Common myeloid progenitor, CD34-positive (primary cell): ENCODE measurements at regions not wholly inside any gene's neighbourhood (a gene's known extent, or its start where the extent isn't known, plus 50 kb on each side); places are given as distances from the start of the nearest gene placed in this dataset.
A peak's percentile ranks its signal among the peaks of the same experiment; 100 is the strongest.

Experiments used
- CTCF ChIA-PET: fragments of 350-600 bp; sonication (Branson Sonifier 250); formaldehyde crosslinking; loops from one replicate; lab custom pipeline; 2021; ENCODE audit warnings: antibody characterized with exemption; lab: Charles Lee
- POLR2A ChIA-PET: fragments of 350-600 bp; sonication (Branson Sonifier 250); formaldehyde crosslinking; loops from one replicate; lab custom pipeline; 2021; ENCODE audit warnings: antibody characterized with exemption; lab: Charles Lee
- DNase-seq, 3 donors: peaks; one replicate each; pipeline versions ENCODE4 v3.0.0 to v3.0.0-alpha.2; 2013
- H3K27ac ChIP-seq, 2 experiments: 1 replicate in 1 of 2; 2 replicates in 1 of 2; pipeline ENCODE4 v1.7.0; 2013; ENCODE audit warnings: inconsistent platforms in 2 of 2, low read length in 2 of 2, mild to moderate bottlenecking in 2 of 2, low read depth in 1 of 2, moderate library complexity in 1 of 2; ENCODE audit not compliant: severe bottlenecking in 2 of 2, insufficient read depth in 1 of 2, poor library complexity in 1 of 2
- H3K27me3 ChIP-seq, 5 experiments: replicated peaks in 2 of 5; 1 replicate in 3 of 5; 2 replicates in 2 of 5; pipeline versions ENCODE4 v1.6.1 to v1.7.0; 2013; ENCODE audit warnings: low read length in 4 of 5, mild to moderate bottlenecking in 2 of 5, moderate library complexity in 2 of 5, inconsistent platforms in 1 of 5; ENCODE audit not compliant: insufficient read depth in 5 of 5, control insufficient read depth in 4 of 5
- H3K36me3 ChIP-seq, 4 experiments: 1 replicate in 2 of 4; 2 replicates in 2 of 4; pipeline versions ENCODE4 v1.6.1 to v1.7.0; 2013; ENCODE audit warnings: low read length in 3 of 4, control low read depth in 1 of 4, mild to moderate bottlenecking in 1 of 4; ENCODE audit not compliant: control insufficient read depth in 4 of 4, insufficient read depth in 4 of 4
- H3K4me1 ChIP-seq, 4 experiments: 1 replicate in 3 of 4; 2 replicates in 1 of 4; pipeline versions ENCODE4 v1.6.1 to v1.7.1; 2013; ENCODE audit warnings: low read length in 3 of 4, mild to moderate bottlenecking in 3 of 4, control low read depth in 1 of 4, inconsistent platforms in 1 of 4, moderate library complexity in 1 of 4; ENCODE audit not compliant: control insufficient read depth in 4 of 4, insufficient read depth in 4 of 4; ENCODE audit errors: control extremely low read depth in 1 of 4
- H3K4me3 ChIP-seq, 7 experiments: 1 replicate in 4 of 7; 2 replicates in 3 of 7; pipeline versions ENCODE4 v1.5.1 to v1.7.0; 2013; ENCODE audit warnings: mild to moderate bottlenecking in 7 of 7, low read length in 6 of 7, moderate library complexity in 6 of 7, inconsistent platforms in 2 of 7, low read depth in 2 of 7, control low read depth in 1 of 7; ENCODE audit not compliant: insufficient read depth in 4 of 7, control insufficient read depth in 1 of 7; ENCODE audit errors: extremely low read depth in 1 of 7
- H3K9me3 ChIP-seq, 5 experiments: 1 replicate in 4 of 5; 2 replicates in 1 of 5; pipeline versions ENCODE4 v1.6.1 to v1.7.1; 2013; ENCODE audit warnings: low read length in 4 of 5, mild to moderate bottlenecking in 2 of 5, inconsistent platforms in 1 of 5, low read depth in 1 of 5, moderate library complexity in 1 of 5; ENCODE audit not compliant: control insufficient read depth in 4 of 5, insufficient read depth in 2 of 5; ENCODE audit errors: control extremely low read depth in 1 of 5
- WGBS: methylation state at CpG from one replicate; pipeline ENCODE4 v1.1.5; 2013; ENCODE audit not compliant: insufficient coverage; 5-methylcytosine and 5-hydroxymethylcytosine counted together

DNA sequence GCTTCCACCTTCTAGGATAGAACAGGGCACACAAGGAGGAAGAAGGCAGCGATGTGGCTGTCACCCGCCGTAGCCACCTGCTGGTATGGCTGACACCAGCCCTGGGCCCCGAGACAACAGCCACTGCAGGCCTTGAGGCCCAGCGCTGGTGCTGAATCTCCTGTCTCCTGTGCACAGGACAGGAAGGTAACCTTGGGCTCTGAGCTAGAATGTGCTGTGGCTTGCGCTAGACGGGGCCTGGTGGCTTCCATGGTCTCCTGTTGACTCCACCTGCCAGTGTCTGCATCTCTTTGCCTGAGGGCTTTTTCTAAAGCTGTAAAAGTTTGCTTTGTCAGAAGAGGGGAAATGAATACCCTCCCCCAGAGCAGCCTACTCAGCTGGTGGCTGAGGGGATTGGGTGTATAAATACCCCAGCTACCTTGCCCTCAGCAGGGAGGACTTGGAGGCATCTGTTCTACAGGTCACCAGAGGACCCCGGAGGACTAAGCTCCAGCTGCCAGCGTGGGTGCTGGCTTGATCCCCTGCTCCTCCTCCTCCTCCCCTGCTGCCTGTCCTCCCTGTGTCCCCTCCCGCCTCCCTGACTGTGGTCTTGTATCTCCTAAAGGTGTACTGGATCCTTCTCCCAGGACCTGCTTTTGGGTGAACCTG is 76.1 kb upstream of the SDK2 start:
- no peaks in the 10 kb centered on the region for H3K27me3 ChIP-seq
- no peak overlapping the region for H3K27ac ChIP-seq
- WGBS, result 91% methylated on average over 8 of the region's 10 CpGs
- DNase-seq, result no peak
- ChIA-PET CTCF (interaction anchor here (0.8 to 1.7 kb wide), 3 partner anchors 9 to 14 kb away, joined by 3 to 6 read pairs (median 4); no protein-coding TSS in a partner anchor), POLR2A (no interaction called here)
- H3K36me3 ChIP-seq, result no peaks in the 10 kb centered on the region
- H3K9me3 ChIP-seq, result no peaks in the 10 kb centered on the region
- peaks cover 0 to 20% (median 5%) of the 10 kb centered on the region in 4 experiments for H3K4me1 ChIP-seq
- H3K4me3 ChIP-seq, result no peak overlapping the region

GRCh38 chr17:73722165-73722564 is 77.9 kb upstream of the SDK2 start:
- CTCF ChIA-PET, result interaction anchor here (0.7 to 1.0 kb wide), 2 partner anchors 10 to 11 kb away, joined by 3 read pairs; no protein-coding TSS in a partner anchor
- H3K4me1 ChIP-seq, result peaks cover 0 to 20% (median 5%) of the 10 kb centered on the region in 4 experiments
- H3K27ac ChIP-seq, result no peak overlapping the region
- no peaks in the 10 kb centered on the region for H3K36me3 ChIP-seq
- no peak overlapping the region for H3K4me3 ChIP-seq
- no peaks in the 10 kb centered on the region for H3K9me3 ChIP-seq
- POLR2A ChIA-PET, result no interaction called here
- H3K27me3 ChIP-seq, result no peaks in the 10 kb centered on the region
- DNase-seq, result peak in 2 of 3 donors; percentile 88 to 90
- WGBS, result 60% methylated on average over 3 of the region's 6 CpGs

DNA sequence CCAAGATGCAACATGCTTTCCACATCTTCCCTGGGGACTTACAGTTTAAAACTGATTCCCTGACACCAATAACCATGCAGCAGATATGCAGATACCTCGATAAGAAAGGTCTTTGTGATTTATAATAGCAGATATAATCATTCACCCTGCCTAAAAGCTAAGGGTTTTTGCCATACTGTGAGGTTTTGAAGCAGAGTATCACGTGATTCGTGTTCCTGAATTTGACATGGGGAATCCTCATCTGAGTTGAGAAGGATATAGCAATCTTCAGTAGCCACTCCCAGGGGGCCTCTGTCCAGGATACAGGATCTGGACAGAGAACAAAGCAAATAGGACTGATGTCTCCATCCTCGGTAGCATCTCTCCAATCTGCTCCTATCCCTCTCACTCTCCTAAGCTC is 79.1 kb upstream of the SDK2 start:
- Histone ChIP-seq H3K36me3 (no peaks in the 10 kb centered on the region), H3K27ac (no peak overlapping the region), H3K4me3 (no peak overlapping the region), H3K9me3 (no peaks in the 10 kb centered on the region), H3K4me1 (peaks cover 0 to 20% (median 5%) of the 10 kb centered on the region in 4 experiments), H3K27me3 (no peaks in the 10 kb centered on the region)
- POLR2A ChIA-PET, result no interaction called here
- 92% methylated on average over 2 of the region's 4 CpGs for WGBS
- CTCF ChIA-PET, result interaction anchor here (1.2 to 3.2 kb wide), 2 partner anchors 13 to 118 kb away, joined by 3 to 16 read pairs; no protein-coding TSS in a partner anchor
- no peak for DNase-seq

GRCh38 chr17:73724341-73724740 is 80.1 kb upstream of the SDK2 start:
- Histone ChIP-seq H3K9me3 (no peaks in the 10 kb centered on the region), H3K27me3 (peaks cover 0 to 2% (median 0%) of the 10 kb centered on the region in 5 experiments), H3K36me3 (no peaks in the 10 kb centered on the region), H3K27ac (no peak overlapping the region), H3K4me3 (no peak overlapping the region), H3K4me1 (peaks cover 0 to 20% (median 5%) of the 10 kb centered on the region in 4 experiments)
- DNase-seq, result no peak
- CTCF ChIA-PET, result interaction anchor here (3.2 kb wide), 1 partner anchor 14 kb away, joined by 16 read pairs; no protein-coding TSS in a partner anchor
- WGBS, result 98% methylated on average over 5 of the region's 5 CpGs
- POLR2A ChIA-PET, result no interaction called here

DNA sequence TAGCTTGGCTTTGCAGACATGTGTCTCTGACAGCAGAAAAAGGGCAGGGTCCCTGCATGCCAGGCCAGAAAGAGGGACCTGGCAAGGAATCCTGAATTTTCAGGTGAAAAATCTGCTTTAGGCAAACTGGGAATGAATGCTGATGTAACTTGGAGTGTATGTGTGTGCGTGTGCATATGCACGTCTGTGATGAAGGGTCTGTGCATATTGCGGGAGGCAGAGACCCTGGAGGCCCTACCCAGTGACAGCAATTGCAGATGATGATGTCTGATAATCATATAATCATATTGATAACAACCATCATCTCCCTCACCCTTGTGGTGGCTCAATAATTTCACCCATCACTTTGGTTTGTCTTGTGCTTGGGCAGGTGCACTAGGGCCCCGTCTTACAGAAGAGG is 80.7 kb upstream of the SDK2 start:
- H3K27me3 ChIP-seq, result peaks cover 0 to 2% (median 0%) of the 10 kb centered on the region in 5 experiments
- peaks cover 0 to under 1% (median 0%) of the 10 kb centered on the region in 5 experiments for H3K9me3 ChIP-seq
- H3K27ac ChIP-seq, result no peak overlapping the region
- POLR2A ChIA-PET, result no interaction called here
- no peak for DNase-seq
- H3K4me3 ChIP-seq, result peak overlapping the region in 1 of 7 experiments; percentile 1
- 100% methylated on average over 1 of the region's 4 CpGs for WGBS
- peaks cover 0 to 18% (median 5%) of the 10 kb centered on the region in 4 experiments for H3K4me1 ChIP-seq
- CTCF ChIA-PET, result interaction anchor here (1.2 to 3.2 kb wide), 2 partner anchors 15 to 470 kb away, joined by 3 to 16 read pairs; no protein-coding TSS in a partner anchor
- H3K36me3 ChIP-seq, result no peaks in the 10 kb centered on the region

- Histone ChIP-seq H3K4me1 (peaks cover 0 to 16% (median 5%) of the 10 kb centered on the region in 4 experiments), H3K27me3 (peaks cover 0 to 2% (median 0%) of the 10 kb centered on the region in 5 experiments), H3K4me3 (peak overlapping the region in 1 of 7 experiments; percentile 13), H3K36me3 (no peaks in the 10 kb centered on the region), H3K27ac (no peak overlapping the region), H3K9me3 (peaks cover 0 to 9% (median 0%) of the 10 kb centered on the region in 5 experiments)
- DNase-seq, result no peak
- ChIA-PET CTCF (interaction anchor here (1.2 to 3.2 kb wide), 2 partner anchors 16 to 471 kb away, joined by 3 to 16 read pairs; no protein-coding TSS in a partner anchor), POLR2A (no interaction called here)
- WGBS, result 98% methylated on average over 12 of the region's 12 CpGs
Measured at GRCh38 chr17:73725794-73726515, 81.7 kb upstream of the SDK2 start.
